Epithelial cell of prostate (primary cell): ENCODE measurements at regions not wholly inside any gene's neighbourhood (a gene's known extent, or its start where the extent isn't known, plus 50 kb on each side); places are given as distances from the start of the nearest gene placed in this dataset.
A peak's percentile ranks its signal among the peaks of the same experiment; 100 is the strongest.
"Not testable (repeated sequence)": the region's sequence is repeated elsewhere in the genome, so short reads cannot be mapped to it uniquely, and the experiment has no call there.

Experiments used
- DNase-seq: peaks from one replicate; pipeline ENCODE4 v3.0.0-alpha.2; 2011; ENCODE audit warnings: low read depth, low spot score
- H3K27ac ChIP-seq: fragments of 450-650 bp; 2 replicates; pipeline ENCODE4 v1.5.1; 2017; ENCODE audit warnings: mild to moderate bottlenecking

DNA sequence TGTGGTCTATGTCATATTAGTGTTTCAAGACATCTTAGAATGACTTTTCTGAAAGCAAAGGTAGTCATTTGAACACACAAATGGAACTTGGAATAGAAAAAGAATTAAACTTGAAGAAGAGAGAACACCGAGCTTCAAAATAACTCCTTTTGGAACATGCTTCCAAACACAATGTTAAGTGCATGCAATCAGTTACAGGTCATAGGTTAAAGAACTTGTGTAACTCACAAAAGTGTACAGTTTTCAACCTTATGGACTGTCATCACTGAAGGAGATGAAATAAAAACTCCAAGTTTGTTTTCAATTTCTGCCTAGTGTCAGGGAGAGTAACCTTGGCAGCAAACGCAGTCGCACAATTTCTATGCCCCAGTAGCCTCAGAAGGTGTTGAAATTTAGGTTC, 192.9 kb upstream of the NECTIN3 start:
- no peak overlapping the region for H3K27ac ChIP-seq
- no peak for DNase-seq

DNA sequence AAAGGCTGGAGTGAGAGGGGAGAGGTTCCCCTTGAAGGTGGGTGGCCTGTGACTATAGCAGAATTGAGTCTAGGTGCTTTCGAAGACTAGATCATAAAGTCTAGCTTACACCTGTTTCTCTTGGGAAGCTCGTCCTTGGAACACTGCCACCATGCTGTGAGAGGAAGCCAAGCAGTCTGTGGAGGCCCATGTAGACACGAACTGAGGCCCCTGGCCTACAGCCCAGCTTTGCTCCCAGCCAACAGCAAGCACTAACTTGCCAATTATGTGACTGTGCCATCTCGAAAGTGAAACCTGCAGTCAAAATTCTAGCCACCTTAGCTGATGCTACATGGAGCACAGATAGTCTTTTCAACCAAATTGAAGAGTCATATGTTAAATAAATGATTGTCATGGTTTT, 190.5 kb upstream of the NECTIN3 start:
- DNase-seq = peak; percentile 82
- no peak overlapping the region for H3K27ac ChIP-seq

DNA sequence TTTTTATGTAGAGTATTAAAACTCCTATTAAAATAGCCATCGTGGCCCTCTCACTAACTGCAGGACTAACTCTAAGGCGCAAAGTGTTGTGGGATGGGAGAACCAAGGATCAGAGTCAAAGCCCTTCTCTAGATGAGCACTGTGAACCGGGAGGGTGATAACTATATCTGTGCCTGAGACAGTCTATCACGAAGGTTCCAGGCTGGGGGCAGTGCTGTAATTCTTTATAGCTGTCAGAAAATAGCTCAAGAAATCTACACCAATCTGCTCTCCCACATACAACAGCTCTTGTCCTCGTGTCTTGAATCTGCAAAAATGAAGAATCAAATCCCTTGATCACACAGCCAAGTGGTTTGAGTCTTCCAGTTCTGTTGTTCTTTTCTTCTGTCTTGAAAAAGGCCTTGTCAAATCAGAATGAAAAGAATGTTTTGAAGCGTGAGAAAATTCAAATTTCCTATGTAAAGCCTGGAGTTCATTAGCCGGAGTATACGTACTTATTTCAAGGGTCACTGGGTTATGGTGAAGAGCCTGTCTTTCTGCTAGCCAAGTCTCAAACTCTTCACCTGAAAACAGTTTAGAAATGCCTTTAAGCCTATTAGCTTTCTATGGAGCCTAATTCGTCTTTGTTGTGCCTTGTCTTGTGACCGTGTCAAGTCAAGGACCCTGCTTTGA, 185.3 kb upstream of the NECTIN3 start:
- DNase-seq = no peak
- H3K27ac ChIP-seq = no peak overlapping the region

DNA sequence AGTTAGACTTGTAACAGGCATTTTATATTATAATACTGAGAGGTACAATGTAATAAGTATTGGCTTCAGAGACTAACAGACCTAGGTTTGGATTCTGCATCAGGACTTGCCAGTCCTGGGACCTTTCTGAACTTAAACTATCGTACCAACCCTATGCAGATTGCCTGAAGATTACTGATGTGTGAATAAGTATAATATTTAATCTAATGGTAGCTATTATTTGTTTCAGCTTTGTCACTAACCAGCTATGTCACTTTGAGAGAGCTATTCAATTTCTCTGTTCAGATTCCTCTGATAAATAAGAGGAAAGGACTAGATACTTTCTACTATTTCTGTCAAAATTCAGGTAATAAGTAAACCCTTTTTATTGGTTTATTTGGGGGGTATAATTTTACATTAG, 184.4 kb upstream of the NECTIN3 start:
- DNase-seq = no peak

DNA sequence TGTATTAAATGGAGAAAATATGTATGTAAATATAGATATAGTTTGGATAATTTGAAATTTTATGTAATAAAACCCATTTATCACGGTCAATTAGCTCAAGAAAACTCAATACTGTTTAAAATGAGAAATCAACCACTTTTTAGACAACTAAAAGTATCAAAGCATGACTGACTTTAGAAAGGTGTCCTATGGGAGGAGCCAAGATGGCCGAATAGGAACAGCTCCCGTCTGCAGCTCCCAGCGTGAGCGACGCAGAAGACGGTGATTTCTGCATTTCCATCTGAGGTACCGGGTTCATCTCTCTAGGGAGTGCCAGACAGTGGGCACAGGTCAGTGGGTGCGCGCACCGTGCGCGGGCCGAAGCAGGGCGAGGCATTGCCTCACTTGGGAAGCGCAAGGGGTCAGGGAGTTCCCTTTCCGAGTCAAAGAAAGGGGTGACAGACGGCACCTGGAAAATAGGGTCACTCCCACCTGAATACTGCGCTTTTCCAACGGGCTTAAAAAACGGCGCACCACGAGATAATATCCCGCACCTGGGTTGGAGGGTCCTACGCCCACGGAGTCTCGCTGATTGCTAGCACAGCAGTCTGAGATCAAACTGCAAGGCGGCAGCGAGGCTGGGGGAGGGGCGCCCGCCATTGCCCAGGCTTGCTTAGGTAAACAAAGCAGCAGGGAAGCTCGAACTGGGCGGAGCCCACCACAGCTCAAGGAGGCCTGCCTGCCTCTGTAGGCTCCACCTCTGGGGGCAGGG, 182.8 kb upstream of the NECTIN3 start:
- H3K27ac ChIP-seq, DNase-seq: not testable (repeated sequence)

More for the DNA sequence above, 184.4 kb upstream of the NECTIN3 start:
- H3K27ac ChIP-seq = no peak overlapping the region

DNA sequence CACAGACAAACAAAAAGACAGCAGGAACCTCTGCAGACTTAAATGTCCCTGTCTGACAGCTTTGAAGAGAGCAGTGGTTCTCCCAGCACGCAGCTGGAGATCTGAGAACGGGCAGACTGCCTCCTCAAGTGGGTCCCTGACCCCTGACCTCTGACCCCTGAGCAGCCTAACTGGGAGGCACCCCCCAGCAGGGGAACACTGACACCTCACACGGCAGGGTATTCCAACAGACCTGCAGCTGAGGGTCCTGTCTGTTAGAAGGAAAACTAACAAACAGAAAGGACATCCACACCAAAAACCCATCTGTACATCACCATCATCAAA, 182.3 kb upstream of the NECTIN3 start:
- not testable (repeated sequence) for DNase-seq, H3K27ac ChIP-seq

DNA sequence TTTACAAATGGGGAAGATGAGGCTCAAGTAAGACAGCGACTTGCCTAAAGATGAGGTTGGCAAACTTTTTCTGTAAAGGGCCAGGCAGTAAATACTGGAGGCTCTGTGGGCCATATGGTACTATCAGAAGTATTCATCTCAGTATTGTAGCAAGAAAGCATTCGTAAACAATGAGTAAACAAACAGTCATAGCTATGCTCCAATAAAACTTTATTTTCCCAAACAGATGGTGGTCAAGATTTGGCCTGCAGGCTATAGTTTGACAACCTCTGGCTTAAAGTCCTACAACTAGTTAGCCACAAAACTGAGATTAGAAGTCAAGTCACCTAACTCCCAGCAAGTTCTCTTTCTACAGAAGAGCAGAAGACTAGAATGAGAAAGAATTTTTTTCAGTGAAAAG, 177.0 kb upstream of the NECTIN3 start:
- H3K27ac ChIP-seq = no peak overlapping the region
- no peak for DNase-seq

DNA sequence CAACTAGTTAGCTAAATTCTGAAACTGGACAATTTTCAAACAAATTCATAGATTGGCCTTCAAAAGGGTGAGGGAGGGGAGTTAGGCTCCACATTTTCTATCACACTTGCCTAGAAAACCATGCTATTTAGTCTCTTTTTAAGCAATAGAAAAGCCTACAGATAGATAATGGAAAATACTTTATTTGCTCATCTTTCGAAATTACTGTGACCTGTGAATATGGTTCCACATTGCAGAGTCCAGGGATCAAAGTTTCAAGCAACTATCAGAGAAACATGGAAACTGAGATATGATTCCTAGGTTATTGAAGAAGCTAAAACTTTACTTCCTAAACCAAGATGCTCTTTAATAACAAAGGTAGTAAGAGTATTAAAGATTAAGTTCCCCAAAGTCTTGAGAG, 176.6 kb upstream of the NECTIN3 start:
- no peak overlapping the region for H3K27ac ChIP-seq

DNA sequence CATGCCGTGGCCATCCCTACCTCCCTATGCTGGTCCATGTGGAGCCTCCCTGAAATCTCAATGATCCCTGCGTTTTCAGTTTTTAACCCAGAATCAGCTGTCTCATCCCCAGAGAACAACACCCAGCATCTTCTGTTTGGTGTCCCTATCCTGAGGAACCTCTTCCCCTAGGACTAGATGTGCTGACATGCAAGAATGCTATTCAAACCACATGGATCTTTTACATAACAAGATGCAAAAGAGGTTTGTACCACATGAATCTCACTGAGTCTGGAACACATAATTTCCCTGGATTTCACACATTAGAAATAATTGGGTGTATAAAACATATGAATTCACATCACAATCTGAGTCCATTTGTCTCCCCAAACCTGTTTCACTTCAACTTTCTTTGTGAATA, 174.6 kb upstream of the NECTIN3 start:
- H3K27ac ChIP-seq = no peak overlapping the region
- DNase-seq = no peak

More for the DNA sequence above, 176.6 kb upstream of the NECTIN3 start:
- no peak for DNase-seq

DNA sequence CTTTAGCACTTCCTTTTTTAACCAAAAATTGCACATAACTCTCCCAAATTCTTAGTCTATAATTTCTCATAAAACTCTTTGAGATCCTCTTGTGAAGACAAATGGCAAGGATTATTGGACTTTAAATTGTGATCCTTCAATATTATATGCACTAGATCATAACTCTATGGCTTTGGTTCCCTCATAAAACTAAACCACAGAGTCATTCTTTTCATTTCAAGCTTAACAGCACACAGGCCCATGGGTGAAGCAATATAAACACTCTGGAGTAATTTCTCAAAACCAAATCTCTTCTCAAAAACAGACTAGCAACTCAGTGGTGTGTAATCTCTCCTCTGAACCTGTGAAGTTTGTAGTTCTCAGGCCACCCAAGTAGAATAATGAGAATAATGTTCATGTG, 171.0 kb upstream of the NECTIN3 start:
- no peak overlapping the region for H3K27ac ChIP-seq
- DNase-seq = no peak

DNA sequence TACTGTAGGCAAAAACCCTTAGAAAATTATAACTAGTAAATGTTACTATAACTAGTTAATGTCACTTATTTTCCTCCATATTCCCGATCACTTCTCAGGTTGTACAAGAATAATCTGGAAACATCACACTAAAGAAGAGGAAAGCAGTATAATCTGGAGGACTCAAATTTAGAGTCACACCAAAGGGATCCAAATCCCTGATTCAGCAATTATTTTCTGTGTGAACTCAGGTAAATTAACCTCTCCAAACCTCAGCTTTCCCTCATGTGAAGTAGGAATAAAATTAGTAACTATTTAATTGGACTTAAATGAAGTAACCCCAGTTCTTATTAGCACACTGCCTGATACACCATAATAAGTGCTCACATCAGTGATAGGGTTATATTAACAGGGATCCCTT, 170.1 kb upstream of the NECTIN3 start:
- no peak for DNase-seq
- no peak overlapping the region for H3K27ac ChIP-seq

DNA sequence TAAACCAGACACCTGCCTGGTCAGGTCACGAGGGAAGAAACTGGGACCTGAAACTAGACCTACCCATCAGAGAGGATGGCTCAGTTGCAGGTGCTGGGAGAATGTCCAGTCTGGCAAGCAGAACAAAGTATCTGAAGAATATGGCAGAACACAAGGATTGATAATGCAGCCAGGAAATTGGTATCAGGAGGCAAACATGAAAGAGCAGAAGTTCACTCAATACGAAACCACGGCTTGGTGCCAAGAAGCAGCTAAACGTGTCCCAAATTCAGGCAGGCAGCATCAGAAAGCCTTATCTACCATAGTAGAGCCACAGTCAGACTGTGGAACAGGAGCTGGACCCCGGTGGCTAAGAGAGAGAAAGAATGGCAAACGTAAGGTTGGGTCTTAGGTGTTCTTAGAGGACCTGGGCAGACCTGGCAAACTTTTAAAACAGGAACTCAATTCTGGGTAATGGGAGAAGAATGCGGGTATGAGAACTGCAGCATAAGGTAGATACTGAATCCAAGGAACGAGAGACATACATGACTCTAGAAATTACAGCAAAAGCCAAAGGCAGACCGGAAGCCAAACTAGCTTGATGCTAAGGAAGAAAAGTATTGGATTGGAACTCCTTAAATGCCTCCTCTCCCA, 169.0 kb upstream of the NECTIN3 start:
- no peak for DNase-seq
- no peak overlapping the region for H3K27ac ChIP-seq

DNA sequence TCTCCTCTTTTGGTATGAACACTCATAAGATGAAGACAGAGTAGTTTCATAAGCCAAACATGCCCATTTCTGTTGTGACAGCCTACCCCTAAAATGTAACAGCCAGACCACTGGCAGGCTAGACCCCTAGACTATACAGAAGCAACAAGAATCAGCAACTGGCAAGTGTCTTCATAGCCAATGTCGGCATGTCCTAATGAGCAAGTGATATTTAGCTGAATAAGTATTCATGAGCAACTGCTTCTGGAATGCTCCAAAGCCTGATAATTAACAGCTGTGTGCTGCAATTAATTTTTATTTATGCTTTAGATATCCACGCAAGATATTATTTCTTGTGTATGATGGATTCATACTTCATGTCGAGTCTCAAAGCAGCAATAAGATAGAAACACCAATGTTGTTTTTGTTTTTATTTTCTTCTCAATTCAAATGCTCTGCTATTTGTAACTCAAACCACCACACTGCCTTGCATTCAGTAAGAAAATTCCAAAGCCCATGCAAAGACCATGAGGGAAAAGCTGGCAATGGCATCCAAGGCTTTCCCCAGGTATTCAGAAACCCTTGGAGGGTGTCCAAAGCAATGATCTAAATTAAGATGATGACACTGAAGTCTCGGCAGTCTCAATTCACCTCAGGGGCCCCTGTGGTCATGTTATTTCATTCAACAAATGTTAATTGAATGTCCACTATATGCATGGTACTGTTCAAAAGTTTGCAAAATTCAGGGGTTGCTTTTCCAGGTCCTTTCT, 167.7 kb upstream of the NECTIN3 start:
- DNase-seq = no peak

DNA sequence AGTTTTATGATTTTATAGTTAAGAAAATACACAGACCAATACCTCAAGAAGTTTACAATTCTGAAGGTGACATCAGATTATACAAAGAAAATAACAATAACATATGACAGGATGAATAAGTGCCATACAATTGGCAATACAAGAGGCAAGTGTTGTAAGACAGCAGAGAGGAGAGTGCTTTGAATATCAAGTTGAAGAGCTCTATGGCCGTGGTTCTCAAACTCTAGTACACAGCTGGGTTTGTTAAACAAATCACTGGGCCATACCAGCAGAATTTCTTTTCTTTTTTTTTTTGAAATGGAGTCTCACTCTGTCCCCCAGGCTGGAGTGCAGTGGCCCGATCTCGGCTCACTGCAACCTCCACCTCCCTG, 167.1 kb upstream of the NECTIN3 start:
- no peak for DNase-seq
- H3K27ac ChIP-seq = no peak overlapping the region

More for the DNA sequence above, 167.7 kb upstream of the NECTIN3 start:
- no peak overlapping the region for H3K27ac ChIP-seq

DNA sequence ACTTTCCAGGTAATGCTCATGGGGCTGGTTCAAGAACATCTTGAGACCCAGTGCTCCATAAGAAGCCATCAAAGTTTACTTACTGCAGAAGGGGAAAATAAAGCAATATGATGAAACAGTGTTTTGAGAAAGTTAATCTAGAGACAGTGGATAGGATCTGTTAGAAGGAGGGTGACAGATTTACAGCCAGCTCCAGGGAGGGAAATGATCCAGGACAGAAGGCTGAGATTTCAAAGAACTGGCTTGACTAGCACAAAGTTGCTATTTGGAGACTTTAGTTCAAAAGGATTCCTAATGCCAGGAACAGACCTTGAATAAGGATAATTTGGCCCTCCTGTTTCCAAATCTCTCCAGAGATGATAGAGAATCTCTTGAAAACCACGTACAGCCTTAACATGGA, 166.5 kb upstream of the NECTIN3 start:
- DNase-seq = no peak
- no peak overlapping the region for H3K27ac ChIP-seq

DNA sequence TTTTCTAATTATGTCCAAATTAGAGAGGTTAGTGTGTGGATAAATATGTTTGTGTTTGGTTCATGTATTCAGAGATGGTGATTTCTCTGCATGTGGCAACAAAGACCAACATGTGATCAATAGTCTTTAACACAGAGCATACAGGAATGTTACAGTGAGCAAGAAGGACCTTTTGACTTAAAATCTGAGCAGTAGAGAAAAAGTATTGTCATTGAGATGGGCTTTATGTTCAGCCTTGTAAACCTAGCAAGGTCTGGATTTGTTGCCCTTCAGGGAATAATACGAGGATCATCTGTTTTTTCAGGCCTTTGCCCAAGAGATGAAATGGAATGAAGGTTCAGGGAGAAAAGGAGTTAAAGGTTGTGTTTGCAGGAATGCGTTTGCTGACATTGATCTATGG, 161.8 kb upstream of the NECTIN3 start:
- no peak for DNase-seq
- H3K27ac ChIP-seq = no peak overlapping the region

DNA sequence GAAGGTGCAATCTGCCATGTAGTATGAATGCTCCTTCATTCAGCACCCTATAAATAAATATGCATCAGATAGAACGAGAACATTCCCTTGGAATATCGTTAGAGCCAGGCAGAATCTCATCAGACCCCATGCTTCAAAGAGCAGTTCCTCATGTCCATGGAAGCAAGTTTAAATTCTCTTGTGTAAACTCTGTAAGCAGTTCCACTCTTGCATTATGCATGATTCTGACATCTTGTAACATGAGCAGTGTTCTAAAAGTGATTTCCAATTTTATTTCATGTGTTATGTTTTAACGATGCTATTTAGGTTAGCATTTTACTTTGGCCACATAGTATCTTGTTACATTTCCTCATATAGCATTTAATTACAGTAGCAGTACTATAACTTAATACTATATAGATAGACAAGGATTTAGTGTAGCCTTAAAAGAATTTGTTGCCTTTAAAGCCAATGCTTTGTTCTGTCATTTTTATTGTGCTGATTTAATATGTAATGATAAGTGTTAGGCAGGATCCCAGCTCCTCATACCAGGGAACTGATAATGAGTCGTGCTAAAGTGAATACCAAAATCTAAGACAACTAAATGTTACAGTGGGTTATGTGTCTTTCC, 161.2 kb upstream of the NECTIN3 start:
- H3K27ac ChIP-seq = no peak overlapping the region
- no peak for DNase-seq

DNA sequence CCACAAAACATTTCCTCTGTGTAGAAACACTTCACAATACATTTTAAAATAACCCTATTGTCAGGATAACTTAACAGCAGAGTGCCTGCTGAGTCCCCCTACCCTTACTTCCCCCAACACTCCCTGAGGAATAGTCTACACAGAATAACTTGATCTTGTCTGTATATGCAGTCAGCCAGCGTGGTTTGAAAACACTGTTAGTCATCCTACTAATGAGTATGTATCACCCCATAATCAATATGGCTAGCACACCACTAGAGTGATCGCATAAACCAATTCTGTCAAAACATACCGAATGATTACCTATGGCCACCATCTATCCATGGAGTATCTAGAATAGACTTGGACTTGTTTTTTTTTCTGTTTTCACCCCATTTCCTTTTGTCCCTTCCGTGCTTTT, 152.7 kb upstream of the NECTIN3 start:
- DNase-seq = no peak
- H3K27ac ChIP-seq = no peak overlapping the region

DNA sequence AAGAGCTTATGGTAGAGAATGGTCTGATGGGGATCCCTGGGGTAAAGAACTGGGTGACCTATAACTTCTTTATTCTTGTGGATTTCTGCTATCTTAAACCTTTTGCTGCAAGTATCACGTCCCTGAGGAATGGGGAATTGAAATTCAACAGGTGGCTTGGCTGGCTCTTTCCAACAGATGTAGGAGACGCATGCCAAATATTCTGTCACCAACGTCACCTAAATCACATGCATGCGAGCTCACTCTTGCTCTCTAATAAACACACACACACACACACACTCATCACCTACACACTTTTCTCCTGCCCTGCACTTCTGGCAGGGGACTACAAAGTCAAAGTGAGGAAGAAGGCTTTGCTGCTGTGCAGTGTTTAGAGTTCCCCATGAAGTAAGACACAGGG, 145.8 kb upstream of the NECTIN3 start:
- no peak overlapping the region for H3K27ac ChIP-seq
- DNase-seq = no peak

DNA sequence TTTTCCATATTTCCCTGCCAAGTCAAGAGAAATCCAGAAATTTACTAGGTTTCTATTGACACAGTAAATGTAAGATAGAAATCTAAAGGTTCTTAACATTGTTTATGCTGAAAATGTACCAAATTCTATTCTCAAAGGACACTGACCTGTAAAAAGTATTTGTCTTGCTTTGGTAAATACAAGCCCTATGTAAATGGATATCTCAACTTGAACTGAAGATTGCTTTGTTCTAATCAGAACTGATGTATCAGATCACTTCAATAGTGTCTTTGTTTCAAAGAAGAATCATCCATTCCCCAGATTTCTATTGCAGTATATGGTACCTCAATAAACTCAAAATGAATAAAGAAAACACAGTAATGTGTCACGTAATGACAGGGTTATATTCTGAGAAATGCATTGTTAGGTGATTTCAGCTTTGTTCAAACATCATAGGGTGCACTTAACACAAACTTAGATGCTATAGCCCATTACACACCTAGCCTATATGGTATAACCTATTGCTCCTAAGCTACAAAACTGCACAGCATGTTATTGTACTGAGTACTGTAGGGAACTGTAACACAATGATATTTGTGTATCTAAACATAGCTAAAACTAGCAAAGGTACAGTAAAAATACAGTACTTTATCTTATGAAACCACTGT, 143.5 kb upstream of the NECTIN3 start:
- H3K27ac ChIP-seq = no peak overlapping the region
- no peak for DNase-seq
